Lower leg skin (tissue), 4 donors: ENCODE measurements at regions not wholly inside any gene's neighbourhood (a gene's known extent, or its start where the extent isn't known, plus 50 kb on each side); places are given as distances from the start of the nearest gene placed in this dataset.
A peak's percentile ranks its signal among the peaks of the same experiment; 100 is the strongest.

Source experiments
- DNase-seq, 2 donors: peaks; one replicate each; pipeline ENCODE4 v3.0.0-alpha.2; 2019; ENCODE audit warnings: low spot score in 2 of 2
- H3K4me3 ChIP-seq: fragments of 200-600 bp; sonication (generic); 2 replicates; pipeline ENCODE4 v1.5.1; 2017; ENCODE audit warnings: mild to moderate bottlenecking, low read depth; ENCODE audit not compliant: poor library complexity, severe bottlenecking
- POLR2A ChIP-seq, 2 donors: fragments of 450-650 bp; IDR thresholded peaks; one replicate each; pipeline ENCODE4 v1.6.1; 2016 to 2017; ENCODE audit warnings: antibody characterized with exemption in 2 of 2, mild to moderate bottlenecking in 1 of 2, moderate library complexity in 1 of 2
- WGBS, 2 donors: methylation state at CpG; one replicate each; pipeline ENCODE4 v1.1.5; 2018; 5-methylcytosine and 5-hydroxymethylcytosine counted together
- intact Hi-C: fragments of 100-400 bp; cut with DNase I; formaldehyde crosslinking; loops from one replicate; pipeline ENCODE4 v1.15.0; 2023; ENCODE audit warnings: low total_unique reads
- TF ChIP-seq, protein P1 (sequence below), 3 donors: fragments of 450-650 bp; IDR thresholded peaks; one replicate each; pipeline ENCODE4 v1.5.1; 2016; ENCODE audit warnings: antibody characterized with exemption in 3 of 3, mild to moderate bottlenecking in 3 of 3, moderate library complexity in 2 of 3

DNA sequence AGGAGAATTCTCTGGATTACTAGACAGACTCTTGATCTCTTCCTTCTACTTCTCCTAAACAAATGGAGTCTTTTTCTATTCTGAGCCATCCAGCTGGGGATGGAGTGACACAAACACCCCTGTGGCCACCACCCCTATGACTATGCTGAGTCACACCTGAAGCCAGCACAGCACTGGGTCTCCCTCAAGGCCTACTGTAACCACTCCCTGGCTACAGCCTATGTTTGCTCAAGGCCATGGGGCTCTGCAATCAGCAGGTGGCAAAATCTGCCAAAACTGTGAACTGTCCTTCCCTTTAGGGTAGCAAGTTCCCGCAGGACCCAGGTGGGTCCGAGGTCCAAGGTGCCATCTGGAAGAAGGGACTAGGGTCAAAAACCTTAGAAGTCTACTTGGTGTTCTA is 132.3 kb downstream of the TINAG start:
- intact Hi-C loops, result no loop called here
- TF ChIP-seq, protein P1, sequence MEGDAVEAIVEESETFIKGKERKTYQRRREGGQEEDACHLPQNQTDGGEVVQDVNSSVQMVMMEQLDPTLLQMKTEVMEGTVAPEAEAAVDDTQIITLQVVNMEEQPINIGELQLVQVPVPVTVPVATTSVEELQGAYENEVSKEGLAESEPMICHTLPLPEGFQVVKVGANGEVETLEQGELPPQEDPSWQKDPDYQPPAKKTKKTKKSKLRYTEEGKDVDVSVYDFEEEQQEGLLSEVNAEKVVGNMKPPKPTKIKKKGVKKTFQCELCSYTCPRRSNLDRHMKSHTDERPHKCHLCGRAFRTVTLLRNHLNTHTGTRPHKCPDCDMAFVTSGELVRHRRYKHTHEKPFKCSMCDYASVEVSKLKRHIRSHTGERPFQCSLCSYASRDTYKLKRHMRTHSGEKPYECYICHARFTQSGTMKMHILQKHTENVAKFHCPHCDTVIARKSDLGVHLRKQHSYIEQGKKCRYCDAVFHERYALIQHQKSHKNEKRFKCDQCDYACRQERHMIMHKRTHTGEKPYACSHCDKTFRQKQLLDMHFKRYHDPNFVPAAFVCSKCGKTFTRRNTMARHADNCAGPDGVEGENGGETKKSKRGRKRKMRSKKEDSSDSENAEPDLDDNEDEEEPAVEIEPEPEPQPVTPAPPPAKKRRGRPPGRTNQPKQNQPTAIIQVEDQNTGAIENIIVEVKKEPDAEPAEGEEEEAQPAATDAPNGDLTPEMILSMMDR (IDR thresholded peaks at IDR 0.05), result no peak
- TF ChIP-seq POLR2A (IDR thresholded peaks at IDR 0.05), result no peak
- WGBS, 2 donors, result 68 to 83% methylated on average over 2 of the region's 2 CpGs
- H3K4me3 ChIP-seq, result no peak overlapping the region
- DNase-seq, result peak in 1 of 2 donors; percentile 43

GRCh38 chr6:54441020-54441419 is 132.8 kb downstream of the TINAG start:
- no peak for TF ChIP-seq POLR2A (IDR thresholded peaks at IDR 0.05)
- TF ChIP-seq, protein P1 (IDR thresholded peaks at IDR 0.05), result no peak
- 90 to 93% methylated on average over 2 of the region's 2 CpGs for WGBS, 2 donors

GRCh38 chr6:54441687-54442248 is 133.5 kb downstream of the TINAG start:
- H3K4me3 ChIP-seq, result no peak overlapping the region
- intact Hi-C loops, result no loop called here
- WGBS, 2 donors, result 84 to 89% methylated on average over 3 to 7 of the region's 7 CpGs
- peak in 1 of 2 donors; percentile 40 for DNase-seq
- no peak for TF ChIP-seq POLR2A (IDR thresholded peaks at IDR 0.05)
- TF ChIP-seq, protein P1 (IDR thresholded peaks at IDR 0.05), result no peak

More at GRCh38 chr6:54441020-54441419, 132.8 kb downstream of the TINAG start:
- intact Hi-C loops, result no loop called here
- peak in 1 of 2 donors; percentile 50 for DNase-seq
- H3K4me3 ChIP-seq, result no peak overlapping the region

DNA sequence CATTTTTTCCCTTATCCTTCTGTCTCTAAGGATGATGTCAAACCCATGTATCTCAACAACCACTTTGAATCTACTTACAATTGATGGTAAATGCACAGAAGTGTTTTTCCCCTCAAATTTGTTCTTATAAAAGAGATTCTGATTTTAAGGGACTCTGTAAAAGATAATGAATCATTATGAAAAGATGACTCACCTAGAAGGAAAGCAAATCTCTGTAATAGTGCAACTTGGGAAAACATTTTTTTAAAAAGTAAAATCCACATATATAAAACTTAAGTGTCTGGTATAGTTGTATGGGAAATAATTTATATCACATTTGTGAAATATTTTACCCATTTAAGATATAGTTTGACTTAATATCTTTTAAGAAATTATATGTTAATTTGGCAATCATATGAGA is 137.0 kb downstream of the TINAG start:
- TF ChIP-seq POLR2A (IDR thresholded peaks at IDR 0.05), result no peak
- TF ChIP-seq, protein P1 (IDR thresholded peaks at IDR 0.05), result no peak
- no peak for DNase-seq
- H3K4me3 ChIP-seq, result no peak overlapping the region
- intact Hi-C loops, result no loop called here

DNA sequence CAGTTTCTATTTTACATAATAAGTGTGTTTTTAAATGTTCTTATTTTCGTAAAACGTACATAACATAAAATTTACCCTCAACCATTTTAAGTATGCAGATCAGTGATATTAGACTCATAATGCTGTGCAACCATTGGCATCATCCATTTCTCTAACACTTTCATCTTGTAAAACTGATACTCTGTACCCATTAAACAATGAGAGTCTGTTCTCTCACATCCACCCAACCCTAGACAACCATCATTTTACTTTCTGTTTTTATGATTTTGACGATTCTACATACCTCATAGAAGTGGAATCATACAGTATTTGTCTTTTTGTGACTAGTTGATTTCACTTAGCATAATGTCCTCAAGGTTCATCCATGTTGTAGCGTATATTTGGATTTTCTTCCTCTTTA is 140.4 kb downstream of the TINAG start:
- WGBS, 2 donors, result 70 to 71% methylated on average over 4 of the region's 4 CpGs
- no peak for DNase-seq
- TF ChIP-seq, protein P1 (IDR thresholded peaks at IDR 0.05), result no peak
- no peak for TF ChIP-seq POLR2A (IDR thresholded peaks at IDR 0.05)
- no peak overlapping the region for H3K4me3 ChIP-seq
- intact Hi-C loops, result no loop called here

- no peak for TF ChIP-seq POLR2A (IDR thresholded peaks at IDR 0.05)
- TF ChIP-seq, protein P1 (IDR thresholded peaks at IDR 0.05), result no peak
- intact Hi-C loops, result no loop called here
- DNase-seq, result no peak
- H3K4me3 ChIP-seq, result no peak overlapping the region
These were observed 143.3 kb downstream of the TINAG start for GRCh38 chr6:54451516-54451915.
